ENCODE measurements at regions not wholly inside any gene's neighbourhood (a gene's known extent, or its start where the extent isn't known, plus 50 kb on each side); places are given as distances from the start of the nearest gene placed in this dataset.
"Not testable (repeated sequence)": the region's sequence is repeated elsewhere in the genome, so short reads cannot be mapped to it uniquely, and the experiment has no call there.

DNA sequence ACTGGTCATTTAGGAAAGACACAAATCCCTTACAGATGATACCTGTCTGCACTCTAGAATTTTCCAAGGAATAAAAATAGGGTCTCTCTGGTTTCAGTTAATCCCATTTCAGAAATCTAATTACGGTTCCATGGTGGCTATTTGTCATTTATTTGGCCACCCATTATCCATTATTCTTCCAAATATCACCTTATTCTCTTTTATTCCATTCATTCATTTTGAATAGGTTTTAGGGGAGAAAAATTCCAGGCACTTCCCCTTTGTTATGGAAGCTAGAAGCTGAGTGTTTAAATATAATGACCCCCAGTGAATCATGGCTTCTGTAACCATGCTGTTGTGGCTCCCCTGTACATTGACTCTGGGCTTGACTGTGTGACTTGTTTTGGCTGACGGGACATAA, 420.8 kb upstream of the DPH6 start:
- TF ChIP-seq, protein P1, sequence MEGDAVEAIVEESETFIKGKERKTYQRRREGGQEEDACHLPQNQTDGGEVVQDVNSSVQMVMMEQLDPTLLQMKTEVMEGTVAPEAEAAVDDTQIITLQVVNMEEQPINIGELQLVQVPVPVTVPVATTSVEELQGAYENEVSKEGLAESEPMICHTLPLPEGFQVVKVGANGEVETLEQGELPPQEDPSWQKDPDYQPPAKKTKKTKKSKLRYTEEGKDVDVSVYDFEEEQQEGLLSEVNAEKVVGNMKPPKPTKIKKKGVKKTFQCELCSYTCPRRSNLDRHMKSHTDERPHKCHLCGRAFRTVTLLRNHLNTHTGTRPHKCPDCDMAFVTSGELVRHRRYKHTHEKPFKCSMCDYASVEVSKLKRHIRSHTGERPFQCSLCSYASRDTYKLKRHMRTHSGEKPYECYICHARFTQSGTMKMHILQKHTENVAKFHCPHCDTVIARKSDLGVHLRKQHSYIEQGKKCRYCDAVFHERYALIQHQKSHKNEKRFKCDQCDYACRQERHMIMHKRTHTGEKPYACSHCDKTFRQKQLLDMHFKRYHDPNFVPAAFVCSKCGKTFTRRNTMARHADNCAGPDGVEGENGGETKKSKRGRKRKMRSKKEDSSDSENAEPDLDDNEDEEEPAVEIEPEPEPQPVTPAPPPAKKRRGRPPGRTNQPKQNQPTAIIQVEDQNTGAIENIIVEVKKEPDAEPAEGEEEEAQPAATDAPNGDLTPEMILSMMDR (IDR thresholded peaks at IDR 0.05; ENCODE audit: insufficient read depth, low read length, severe bottlenecking): no peak
- peaks cover 1% of the 10 kb centered on the region for H3K27me3 ChIP-seq (ENCODE audit: control insufficient read depth, insufficient read depth, low read length)
- no peak for DNase-seq (ENCODE audit: low read depth)
- H3K4me3 ChIP-seq (ENCODE audit: low read depth, low read length): no peak overlapping the region
- FAIRE-seq: no peak
- no peaks in the 10 kb centered on the region for H3K36me3 ChIP-seq (ENCODE audit: control insufficient read depth, insufficient read depth, low read length)

DNA sequence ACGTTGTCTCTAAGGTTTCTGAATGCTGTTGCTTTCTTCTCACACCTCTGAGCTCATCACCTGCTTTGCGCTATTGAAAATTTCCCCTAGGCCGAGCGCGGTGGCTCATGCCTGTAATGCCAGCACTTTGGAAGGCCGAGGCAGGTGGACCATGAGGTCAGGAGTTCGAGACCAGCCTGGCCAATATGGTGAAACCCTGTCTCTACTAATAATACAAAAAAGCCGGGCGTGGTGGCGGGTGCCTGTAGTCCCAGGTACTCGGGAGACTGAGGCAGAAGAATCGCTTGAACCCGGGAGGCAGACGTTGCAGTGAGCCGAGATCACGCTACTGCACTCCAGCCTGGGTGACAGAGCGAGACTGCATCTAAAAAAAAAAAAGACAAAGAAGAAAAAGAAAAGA, 422.0 kb upstream of the DPH6 start:
- H3K27me3 ChIP-seq (ENCODE audit: control insufficient read depth, insufficient read depth, low read length); DNase-seq (ENCODE audit: low read depth); H3K36me3 ChIP-seq (ENCODE audit: control insufficient read depth, insufficient read depth, low read length); FAIRE-seq; H3K4me3 ChIP-seq (ENCODE audit: low read depth, low read length): not testable (repeated sequence)

DNA sequence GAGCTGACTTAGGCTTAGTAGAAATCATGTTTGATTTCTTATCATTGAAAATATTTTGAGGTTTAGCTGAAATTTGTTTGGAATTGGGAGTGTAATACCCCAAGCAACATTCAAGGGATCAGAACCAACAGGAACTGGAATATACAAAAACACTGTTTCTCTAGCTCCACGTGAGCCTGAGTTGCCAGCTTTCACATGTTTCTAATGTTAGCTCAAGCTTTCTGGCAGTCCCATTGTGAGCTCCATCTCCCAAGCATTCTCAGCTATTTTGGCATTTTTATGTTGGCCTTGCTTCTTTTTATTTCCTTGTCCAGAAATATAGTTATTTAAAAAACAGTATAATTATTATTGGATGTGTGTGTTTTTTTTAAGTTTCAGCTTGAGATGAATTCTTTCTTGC, 427.1 kb upstream of the DPH6 start:
- Histone ChIP-seq H3K4me3 (ENCODE audit: low read depth, low read length) (no peak overlapping the region), H3K36me3 (ENCODE audit: control insufficient read depth, insufficient read depth, low read length) (no peaks in the 10 kb centered on the region), H3K27me3 (ENCODE audit: control insufficient read depth, insufficient read depth, low read length) (peaks cover 2% of the 10 kb centered on the region)
- no peak for DNase-seq (ENCODE audit: low read depth)
- TF ChIP-seq, protein P1 (IDR thresholded peaks at IDR 0.05; ENCODE audit: insufficient read depth, low read length, severe bottlenecking): no peak
- FAIRE-seq: no peak

DNA sequence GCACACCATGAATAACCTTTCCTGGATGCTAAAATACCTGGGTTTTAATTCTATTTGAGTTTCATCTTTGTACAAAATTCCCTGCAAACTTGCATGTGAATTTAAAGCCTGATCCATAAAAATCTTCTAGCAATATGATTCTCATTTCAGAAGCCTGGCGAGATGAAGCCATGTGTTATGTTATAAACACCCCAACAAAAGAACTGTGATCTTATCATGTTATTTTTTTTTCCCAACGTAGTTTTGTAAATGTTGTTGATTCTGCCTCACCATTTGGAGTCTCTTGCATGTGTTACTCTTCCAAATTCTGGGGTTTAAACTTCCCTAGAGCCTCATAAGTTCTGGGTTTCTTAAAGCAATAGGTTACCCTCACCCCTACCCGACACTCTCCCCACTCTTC, 428.1 kb upstream of the DPH6 start:
- H3K27me3 ChIP-seq (ENCODE audit: control insufficient read depth, insufficient read depth, low read length): peaks cover 2% of the 10 kb centered on the region
- DNase-seq (ENCODE audit: low read depth) (no peak), FAIRE-seq (no peak)
- H3K4me3 ChIP-seq (ENCODE audit: low read depth, low read length): no peak overlapping the region
- no peaks in the 10 kb centered on the region for H3K36me3 ChIP-seq (ENCODE audit: control insufficient read depth, insufficient read depth, low read length)
- TF ChIP-seq, protein P1 (IDR thresholded peaks at IDR 0.05; ENCODE audit: insufficient read depth, low read length, severe bottlenecking): no peak

DNA sequence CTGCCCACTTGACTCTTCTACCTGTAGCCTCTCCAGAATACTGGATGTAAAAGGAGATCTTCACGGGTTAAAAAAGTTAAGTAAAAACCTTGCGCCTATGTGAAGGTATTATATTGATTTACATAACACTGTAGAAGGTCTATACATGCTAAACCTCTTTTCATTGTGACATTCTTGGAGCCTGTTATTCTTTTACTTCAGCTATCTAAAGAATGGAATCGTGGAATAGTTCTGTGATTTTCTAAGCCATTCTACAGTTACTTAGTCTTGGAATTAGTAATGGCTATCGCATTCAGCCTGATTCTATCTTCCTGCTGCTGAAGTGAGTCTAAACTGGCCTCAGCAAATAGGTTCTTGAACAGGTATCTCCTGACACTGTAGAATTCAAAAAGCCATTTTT, 430.0 kb upstream of the DPH6 start:
- no peak for DNase-seq (ENCODE audit: low read depth)
- TF ChIP-seq, protein P1 (IDR thresholded peaks at IDR 0.05; ENCODE audit: insufficient read depth, low read length, severe bottlenecking): no peak
- Histone ChIP-seq H3K36me3 (ENCODE audit: control insufficient read depth, insufficient read depth, low read length) (no peaks in the 10 kb centered on the region), H3K4me3 (ENCODE audit: low read depth, low read length) (no peak overlapping the region), H3K27me3 (ENCODE audit: control insufficient read depth, insufficient read depth, low read length) (peaks cover 2% of the 10 kb centered on the region)
- FAIRE-seq: no peak

DNA sequence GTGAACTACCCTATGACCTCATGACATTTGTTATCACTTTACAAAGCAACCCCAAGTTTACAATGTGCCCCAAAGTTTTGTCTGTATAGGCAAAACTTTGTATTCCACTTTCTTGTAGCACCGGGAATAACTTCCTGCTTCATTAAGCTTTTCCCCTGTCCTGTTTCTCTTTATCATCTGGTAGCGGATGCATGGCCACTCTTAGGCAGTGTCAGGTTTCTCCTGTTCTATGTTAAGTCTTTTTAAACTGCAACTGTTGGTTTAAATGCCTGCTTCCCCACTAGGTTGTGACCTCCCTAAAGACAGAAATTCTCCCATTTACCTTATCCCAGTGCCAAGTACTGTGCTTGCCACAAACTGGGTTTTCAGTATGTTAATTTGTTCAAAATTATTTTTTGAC, 433.6 kb upstream of the DPH6 start:
- H3K36me3 ChIP-seq (ENCODE audit: control insufficient read depth, insufficient read depth, low read length): no peaks in the 10 kb centered on the region
- H3K4me3 ChIP-seq (ENCODE audit: low read depth, low read length): no peak overlapping the region
- DNase-seq (ENCODE audit: low read depth) (no peak), FAIRE-seq (no peak)
- H3K27me3 ChIP-seq (ENCODE audit: control insufficient read depth, insufficient read depth, low read length): peaks cover 2% of the 10 kb centered on the region
- TF ChIP-seq, protein P1 (IDR thresholded peaks at IDR 0.05; ENCODE audit: insufficient read depth, low read length, severe bottlenecking): no peak
